Smooth muscle cell (in vitro differentiated cells): ENCODE measurements at regions not wholly inside any gene's neighbourhood (a gene's known extent, or its start where the extent isn't known, plus 50 kb on each side); places are given as distances from the start of the nearest gene placed in this dataset.

Source experiments
- DNase-seq: peaks from one replicate; lab custom pipeline; 2025; ENCODE audit not compliant: unreplicated experiment; lab: John Stamatoyannopoulos, UW
- H2AFZ ChIP-seq: fragments of 200-600 bp; sonication (generic); 2 replicates; pipeline ENCODE4 v1.6.0; 2016; ENCODE audit warnings: antibody characterized with exemption, low read depth, mild to moderate bottlenecking
- H3F3A ChIP-seq: fragments of 200-600 bp; sonication (generic); 2 replicates; pipeline ENCODE4 v1.6.0; 2017; ENCODE audit warnings: antibody characterized with exemption, low read depth
- H3K27ac ChIP-seq: fragments of 200-600 bp; sonication (generic); 2 replicates; pipeline ENCODE4 v1.5.1; 2016; ENCODE audit warnings: low read depth, mild to moderate bottlenecking
- H3K27me3 ChIP-seq: fragments of 200-600 bp; sonication (generic); 2 replicates; pipeline ENCODE4 v1.6.1; 2016; ENCODE audit warnings: low read depth, mild to moderate bottlenecking
- H3K36me3 ChIP-seq: fragments of 200-600 bp; sonication (generic); 2 replicates; pipeline ENCODE4 v1.5.1; 2016; ENCODE audit warnings: low read depth
- H3K4me1 ChIP-seq: fragments of 200-600 bp; sonication (generic); 2 replicates; pipeline ENCODE4 v1.5.1; 2016; ENCODE audit warnings: low read depth
- H3K4me2 ChIP-seq: fragments of 200-600 bp; sonication (generic); 2 replicates; pipeline ENCODE4 v1.6.0; 2016; ENCODE audit warnings: mild to moderate bottlenecking
- H3K4me3 ChIP-seq: fragments of 200-600 bp; sonication (generic); 2 replicates; pipeline ENCODE4 v1.5.1; 2016; ENCODE audit warnings: mild to moderate bottlenecking
- H3K79me2 ChIP-seq: fragments of 200-600 bp; sonication (generic); 2 replicates; pipeline ENCODE4 v1.6.0; 2016; ENCODE audit warnings: low read depth, mild to moderate bottlenecking
- H3K9ac ChIP-seq: fragments of 200-600 bp; sonication (generic); 2 replicates; pipeline ENCODE4 v1.6.0; 2016; ENCODE audit warnings: low read depth
- H3K9me3 ChIP-seq: fragments of 200-600 bp; sonication (generic); replicated peaks from 2 replicates; pipeline ENCODE4 v1.5.1; 2016; ENCODE audit warnings: low read depth
- H4K20me1 ChIP-seq: fragments of 200-600 bp; sonication (generic); 2 replicates; pipeline ENCODE4 v1.6.0; 2016; ENCODE audit warnings: low read depth
- WGBS: methylation state at CpG from one replicate; pipeline ENCODE4 v1.1.7; 2016; ENCODE audit warnings: low lambda C conversion rate; 5-methylcytosine and 5-hydroxymethylcytosine counted together
- TF ChIP-seq, protein P1 (sequence below): fragments of 200-600 bp; sonication (generic); IDR thresholded peaks from 2 replicates; pipeline ENCODE4 v1.5.1; 2017; ENCODE audit warnings: borderline replicate concordance, mild to moderate bottlenecking, antibody characterized with exemption; ENCODE audit not compliant: insufficient read depth, poor library complexity, severe bottlenecking

DNA sequence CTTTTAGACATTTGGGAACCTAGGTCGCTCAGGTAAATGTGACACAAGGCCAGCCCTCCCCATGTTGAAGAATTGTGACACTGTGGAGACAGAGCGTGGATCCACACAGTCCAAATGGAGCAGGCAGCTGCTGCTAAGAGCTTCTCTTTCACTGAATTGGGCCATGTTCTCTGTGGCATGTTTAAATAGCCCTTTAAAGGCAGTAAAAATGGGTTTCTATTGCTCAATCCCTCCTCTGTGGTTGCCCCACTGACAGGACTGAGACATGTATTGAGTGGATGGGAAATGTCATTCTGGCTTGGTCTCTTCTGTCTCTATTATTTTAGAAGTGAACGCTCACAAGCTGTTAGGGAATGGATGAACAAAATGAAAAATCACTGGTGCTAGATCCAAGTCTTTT lies 84.0 kb upstream of the PRICKLE1 start:
- peaks cover 7% of the 10 kb centered on the region for H3K4me1 ChIP-seq
- no peak overlapping the region for H3K4me2 ChIP-seq
- TF ChIP-seq, protein P1, sequence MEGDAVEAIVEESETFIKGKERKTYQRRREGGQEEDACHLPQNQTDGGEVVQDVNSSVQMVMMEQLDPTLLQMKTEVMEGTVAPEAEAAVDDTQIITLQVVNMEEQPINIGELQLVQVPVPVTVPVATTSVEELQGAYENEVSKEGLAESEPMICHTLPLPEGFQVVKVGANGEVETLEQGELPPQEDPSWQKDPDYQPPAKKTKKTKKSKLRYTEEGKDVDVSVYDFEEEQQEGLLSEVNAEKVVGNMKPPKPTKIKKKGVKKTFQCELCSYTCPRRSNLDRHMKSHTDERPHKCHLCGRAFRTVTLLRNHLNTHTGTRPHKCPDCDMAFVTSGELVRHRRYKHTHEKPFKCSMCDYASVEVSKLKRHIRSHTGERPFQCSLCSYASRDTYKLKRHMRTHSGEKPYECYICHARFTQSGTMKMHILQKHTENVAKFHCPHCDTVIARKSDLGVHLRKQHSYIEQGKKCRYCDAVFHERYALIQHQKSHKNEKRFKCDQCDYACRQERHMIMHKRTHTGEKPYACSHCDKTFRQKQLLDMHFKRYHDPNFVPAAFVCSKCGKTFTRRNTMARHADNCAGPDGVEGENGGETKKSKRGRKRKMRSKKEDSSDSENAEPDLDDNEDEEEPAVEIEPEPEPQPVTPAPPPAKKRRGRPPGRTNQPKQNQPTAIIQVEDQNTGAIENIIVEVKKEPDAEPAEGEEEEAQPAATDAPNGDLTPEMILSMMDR: no peak
- WGBS: 77% methylated on average over 3 of the region's 3 CpGs
- H4K20me1 ChIP-seq: no peaks in the 10 kb centered on the region
- H3K9ac ChIP-seq: no peak overlapping the region
- H3K27ac ChIP-seq: no peak overlapping the region
- no peaks in the 10 kb centered on the region for H3K27me3 ChIP-seq
- H3K79me2 ChIP-seq: no peaks in the 10 kb centered on the region
- H2AFZ ChIP-seq: no peak overlapping the region
- no peak overlapping the region for H3K4me3 ChIP-seq
- DNase-seq: no peak
- no peaks in the 10 kb centered on the region for H3K36me3 ChIP-seq
- H3F3A ChIP-seq: no peaks in the 10 kb centered on the region
- H3K9me3 ChIP-seq: no peaks in the 10 kb centered on the region

GRCh38 chr12:42670719-42671118 lies 81.2 kb upstream of the PRICKLE1 start:
- Histone ChIP-seq H3K9ac (no peak overlapping the region), H3K79me2 (no peaks in the 10 kb centered on the region), H3K27ac (no peak overlapping the region), H3K4me3 (no peak overlapping the region), H4K20me1 (no peaks in the 10 kb centered on the region), H2AFZ (no peak overlapping the region), H3K36me3 (no peaks in the 10 kb centered on the region), H3K4me2 (no peak overlapping the region), H3K9me3 (no peaks in the 10 kb centered on the region), H3F3A (no peaks in the 10 kb centered on the region), H3K27me3 (no peaks in the 10 kb centered on the region), H3K4me1 (peaks cover 12% of the 10 kb centered on the region)
- TF ChIP-seq, protein P1: no peak
- DNase-seq: no peak

- no peak overlapping the region for H2AFZ ChIP-seq
- WGBS: 15% methylated on average over 2 of the region's 2 CpGs
- no peaks in the 10 kb centered on the region for H3K79me2 ChIP-seq
- TF ChIP-seq, protein P1: no peak
- H3K27ac ChIP-seq: no peak overlapping the region
- H3F3A ChIP-seq: no peaks in the 10 kb centered on the region
- DNase-seq: no peak
- H3K27me3 ChIP-seq: no peaks in the 10 kb centered on the region
- H3K4me1 ChIP-seq: peaks cover 12% of the 10 kb centered on the region
- no peak overlapping the region for H3K4me3 ChIP-seq
- no peaks in the 10 kb centered on the region for H3K9me3 ChIP-seq
- no peaks in the 10 kb centered on the region for H4K20me1 ChIP-seq
- H3K36me3 ChIP-seq: no peaks in the 10 kb centered on the region
- H3K4me2 ChIP-seq: peak overlapping the region; percentile 11
- H3K9ac ChIP-seq: no peak overlapping the region
These were observed 80.0 kb upstream of the PRICKLE1 start for GRCh38 chr12:42669553-42669952.

- no peaks in the 10 kb centered on the region for H3K79me2 ChIP-seq
- no peaks in the 10 kb centered on the region for H4K20me1 ChIP-seq
- 64% methylated on average over 5 of the region's 5 CpGs for WGBS
- no peaks in the 10 kb centered on the region for H3K9me3 ChIP-seq
- H3K27me3 ChIP-seq: no peaks in the 10 kb centered on the region
- peak overlapping the region; percentile 41 for H2AFZ ChIP-seq
- no peak overlapping the region for H3K4me2 ChIP-seq
- TF ChIP-seq, protein P1: no peak
- H3K4me3 ChIP-seq: no peak overlapping the region
- DNase-seq: no peak
- H3K4me1 ChIP-seq: peaks cover 12% of the 10 kb centered on the region
- H3F3A ChIP-seq: no peaks in the 10 kb centered on the region
- no peak overlapping the region for H3K27ac ChIP-seq
- no peak overlapping the region for H3K9ac ChIP-seq
- no peaks in the 10 kb centered on the region for H3K36me3 ChIP-seq
These were observed 77.2 kb upstream of the PRICKLE1 start for GRCh38 chr12:42666671-42667243.
